Right ventricle myocardium inferior (tissue), 1 donor: ENCODE measurements at regions not wholly inside any gene's neighbourhood (a gene's known extent, or its start where the extent isn't known, plus 50 kb on each side); places are given as distances from the start of the nearest gene placed in this dataset.
"Not testable (repeated sequence)": the region's sequence is repeated elsewhere in the genome, so short reads cannot be mapped to it uniquely, and the experiment has no call there.

Experiments used
- ATAC-seq: fragments of 200-7000 bp; cut with Tn5 transposase; one replicate; pipeline ENCODE4 v1.9.1; 2020; ENCODE audit warnings: mild to moderate bottlenecking, moderate library complexity
- DNase-seq: peaks from one replicate; pipeline ENCODE4 v3.0.0; 2021; ENCODE audit errors: missing footprints
- intact Hi-C: fragments of 100-400 bp; cut with DNase I; formaldehyde crosslinking; loops from one replicate; pipeline ENCODE4 v1.11.0; 2022
- donor health status: DM: no; HTN: yes; CAD: no; lungs with severe emphysema.

GRCh38 chr18:39591649-39592048 is 2026.1 kb upstream of the CELF4 start:
- ATAC-seq (no peak), DNase-seq (no peak)
- intact Hi-C loops, result no loop called here

DNA sequence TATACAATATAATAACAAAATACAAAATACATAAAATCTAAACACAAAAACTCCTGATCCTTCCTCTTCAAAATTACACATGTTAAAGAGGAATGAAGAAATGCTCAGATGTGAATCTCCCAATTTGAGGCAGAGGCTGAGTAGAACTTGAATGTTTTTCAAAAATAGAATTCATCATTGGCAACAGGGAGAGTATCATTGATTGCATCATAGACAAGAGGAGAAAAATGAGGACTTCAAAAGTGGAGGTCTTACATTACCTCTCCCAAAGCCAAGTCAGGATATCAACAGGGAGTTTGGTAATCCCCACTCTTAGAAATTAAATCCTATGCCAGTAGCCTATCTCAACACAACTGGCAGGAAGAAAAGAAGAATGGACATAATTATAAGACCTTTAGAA is 2023.9 kb upstream of the CELF4 start:
- DNase-seq (no peak), ATAC-seq (no peak)
- intact Hi-C loops, result no loop called here

DNA sequence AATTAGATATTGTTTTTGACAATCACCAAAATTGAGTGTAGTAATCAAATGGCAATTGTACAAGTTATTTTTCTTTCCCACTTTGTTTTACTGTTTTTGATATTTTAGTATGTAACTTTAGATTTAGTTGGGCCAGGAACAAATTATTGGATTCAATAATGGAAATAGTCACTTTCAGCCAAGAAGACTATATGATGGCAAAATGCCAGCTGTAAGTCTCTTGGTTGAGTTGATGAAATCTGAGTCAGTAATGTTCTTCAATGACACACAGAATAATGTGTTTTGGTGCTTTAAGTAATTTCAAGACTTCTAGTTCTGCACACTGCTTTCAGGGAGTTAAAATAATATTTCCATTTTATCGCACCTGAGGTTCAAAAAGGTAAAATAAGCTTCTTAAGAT is 2022.0 kb upstream of the CELF4 start:
- intact Hi-C loops, result no loop called here
- ATAC-seq, result no peak
- DNase-seq, result no peak

GRCh38 chr18:39586741-39587140 is 2021.1 kb upstream of the CELF4 start:
- ATAC-seq, result no peak
- DNase-seq, result no peak
- intact Hi-C loops, result no loop called here

DNA sequence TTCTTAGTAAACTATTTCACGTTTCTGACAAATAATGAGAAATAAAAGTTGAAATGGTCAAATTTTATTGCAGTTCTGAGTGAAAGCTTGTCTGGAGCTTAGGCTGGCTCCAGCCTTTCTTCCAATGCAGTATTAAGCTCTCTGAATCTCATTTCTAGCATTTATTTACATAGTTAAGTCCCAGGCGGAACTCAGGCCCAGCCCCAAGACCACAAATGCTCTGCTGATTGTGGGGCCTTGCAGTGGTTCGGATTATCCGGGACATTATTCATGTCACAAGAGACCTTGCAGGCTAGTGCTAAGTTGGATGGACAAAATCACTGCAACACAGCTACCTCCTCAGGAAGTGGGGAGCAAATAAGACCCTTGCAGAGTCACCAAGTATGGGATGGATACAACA is 2009.3 kb upstream of the CELF4 start:
- ATAC-seq, result no peak
- DNase-seq, result no peak
- intact Hi-C loops, result no loop called here

GRCh38 chr18:39571511-39571910 is 2005.9 kb upstream of the CELF4 start:
- no peak for ATAC-seq
- no peak for DNase-seq
- intact Hi-C loops, result no loop called here

- DNase-seq, intact Hi-C loops, ATAC-seq: not testable (repeated sequence)
These were observed 2000.1 kb upstream of the CELF4 start for GRCh38 chr18:39565551-39566230.

DNA sequence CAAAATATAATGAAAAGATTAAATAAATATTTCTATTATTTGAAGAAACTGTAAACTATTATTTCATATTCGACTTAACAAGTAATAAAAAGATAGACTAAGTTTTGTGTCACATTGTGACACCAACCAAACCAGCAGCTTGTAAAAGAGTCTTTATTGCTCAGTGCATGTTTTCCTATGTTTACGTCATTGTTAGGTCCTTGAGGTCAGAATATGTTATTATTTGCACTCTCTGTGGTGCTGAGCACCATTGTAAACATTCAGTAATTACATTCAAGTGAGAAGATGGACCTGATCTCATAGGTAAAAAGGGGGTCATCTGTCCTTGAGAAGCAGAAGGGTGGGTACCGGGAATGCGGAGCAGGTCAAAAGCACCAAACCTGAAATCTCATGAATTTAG is 1999.1 kb upstream of the CELF4 start:
- intact Hi-C loops, result no loop called here
- no peak for DNase-seq
- no peak for ATAC-seq

GRCh38 chr18:39561126-39561525 is 1995.5 kb upstream of the CELF4 start:
- no peak for ATAC-seq
- DNase-seq, result no peak
- intact Hi-C loops, result no loop called here

GRCh38 chr18:39558658-39559057 is 1993.1 kb upstream of the CELF4 start:
- DNase-seq (no peak), ATAC-seq (no peak)
- intact Hi-C loops, result no loop called here

DNA sequence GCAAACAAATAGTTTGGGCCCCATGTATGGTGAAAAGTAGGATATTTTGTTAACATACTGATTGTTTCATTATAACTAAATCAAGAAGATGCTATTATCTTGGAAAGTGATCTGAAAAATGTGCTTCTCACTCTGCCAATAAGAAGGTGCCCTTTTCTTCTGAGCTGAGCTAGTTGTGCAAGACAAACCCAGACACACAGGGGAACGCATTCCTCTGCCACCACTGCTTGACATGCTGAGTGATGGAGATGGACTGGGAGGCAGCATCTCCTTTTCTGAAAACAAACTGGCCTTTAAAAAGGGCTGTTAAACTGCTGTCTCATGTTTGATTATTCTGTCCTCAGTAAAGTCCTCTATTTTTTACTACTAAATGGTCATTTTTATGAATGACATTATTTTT is 1989.9 kb upstream of the CELF4 start:
- intact Hi-C loops, result no loop called here
- ATAC-seq, result no peak
- DNase-seq, result no peak

GRCh38 chr18:39550701-39551100 is 1985.1 kb upstream of the CELF4 start:
- no peak for ATAC-seq
- DNase-seq, result no peak
- intact Hi-C loops, result no loop called here

DNA sequence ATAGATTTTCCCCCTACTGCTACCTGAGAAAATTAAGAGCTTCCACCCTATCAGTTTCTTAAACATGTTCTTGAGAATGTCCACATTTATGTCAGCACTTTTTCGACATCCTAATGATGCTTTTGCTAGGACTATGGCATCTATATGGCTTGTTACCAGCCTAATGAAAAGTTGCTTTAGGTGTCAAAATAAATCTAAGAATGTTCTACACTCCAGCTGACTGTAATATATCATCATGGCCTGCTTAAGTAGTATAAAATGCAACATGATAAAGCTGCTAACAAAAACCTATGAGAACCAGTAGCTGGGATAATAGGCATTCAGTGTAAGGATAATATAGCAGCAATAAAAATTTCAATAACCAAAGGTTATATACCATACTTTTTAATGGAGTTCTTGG is 1983.5 kb upstream of the CELF4 start:
- ATAC-seq (no peak), DNase-seq (no peak)
- intact Hi-C loops, result no loop called here

DNA sequence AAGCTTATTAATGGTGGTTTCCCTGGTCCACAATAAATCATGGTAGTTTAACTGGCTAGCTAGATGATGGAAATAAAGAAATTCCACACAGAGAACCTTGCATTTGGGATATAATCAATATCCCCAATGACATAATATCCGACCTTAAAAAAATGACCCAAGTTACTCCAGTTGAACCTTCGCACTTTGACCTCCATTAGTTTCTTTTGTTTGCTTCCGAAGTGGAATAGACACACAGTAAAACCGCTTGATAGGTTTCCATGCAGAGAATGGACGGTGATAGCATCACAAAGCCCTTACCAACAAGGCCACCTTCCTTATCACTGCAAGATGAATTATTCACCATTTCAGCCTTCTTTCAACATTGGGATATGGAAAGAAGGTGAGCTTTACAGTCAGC is 1966.1 kb upstream of the CELF4 start:
- no peak for ATAC-seq
- DNase-seq, result no peak
- intact Hi-C loops, result no loop called here

DNA sequence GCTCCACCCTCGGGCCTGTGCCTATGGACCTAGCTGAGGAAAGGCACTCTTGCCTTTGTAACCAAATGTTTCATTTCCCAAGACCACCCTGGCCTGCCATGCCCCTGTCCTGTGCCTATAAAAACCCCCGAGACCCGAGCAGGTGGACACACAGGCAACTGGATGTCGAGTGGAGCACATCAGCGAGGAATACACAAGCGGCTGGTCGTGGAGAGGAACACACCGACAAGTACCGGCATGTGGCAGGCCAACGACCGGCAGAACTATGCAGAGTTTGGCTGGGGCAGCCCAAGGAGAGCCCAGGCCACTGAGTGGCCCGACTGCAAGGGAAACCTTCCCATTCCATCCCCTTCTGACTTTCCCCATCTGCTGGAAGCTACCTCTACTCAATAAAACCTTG is 1963.8 kb upstream of the CELF4 start:
- DNase-seq (no peak), ATAC-seq (no peak)
- intact Hi-C loops, result no loop called here

GRCh38 chr18:39527465-39527864 is 1961.9 kb upstream of the CELF4 start:
- ATAC-seq (no peak), DNase-seq (no peak)
- intact Hi-C loops, result no loop called here

DNA sequence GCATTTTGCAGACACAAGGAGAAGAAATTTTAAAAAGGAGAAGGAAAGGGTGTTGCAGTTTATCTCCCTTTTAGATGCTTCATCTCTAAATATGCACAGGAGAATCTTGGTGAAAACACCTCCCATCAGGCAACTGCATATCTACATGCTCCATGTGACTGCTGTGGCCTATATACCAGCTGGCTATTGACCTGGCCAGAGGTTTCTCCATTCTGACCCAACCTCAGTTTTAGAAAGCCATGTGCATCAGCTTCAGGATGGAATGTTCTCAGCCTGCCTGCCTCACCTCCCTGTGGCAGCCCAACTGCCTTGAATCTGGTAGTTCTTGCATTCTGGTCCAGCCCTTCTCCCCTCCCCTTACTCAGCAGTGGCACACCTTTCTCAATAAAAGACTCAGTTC is 1958.8 kb upstream of the CELF4 start:
- ATAC-seq (no peak), DNase-seq (no peak)
- intact Hi-C loops, result no loop called here

- ATAC-seq (no peak), DNase-seq (no peak)
- intact Hi-C loops, result no loop called here
These were observed 1957.7 kb upstream of the CELF4 start for GRCh38 chr18:39523281-39523680.

- intact Hi-C loops, result no loop called here
- DNase-seq (no peak), ATAC-seq (no peak)
These were observed 1955.6 kb upstream of the CELF4 start for GRCh38 chr18:39521164-39521563.

DNA sequence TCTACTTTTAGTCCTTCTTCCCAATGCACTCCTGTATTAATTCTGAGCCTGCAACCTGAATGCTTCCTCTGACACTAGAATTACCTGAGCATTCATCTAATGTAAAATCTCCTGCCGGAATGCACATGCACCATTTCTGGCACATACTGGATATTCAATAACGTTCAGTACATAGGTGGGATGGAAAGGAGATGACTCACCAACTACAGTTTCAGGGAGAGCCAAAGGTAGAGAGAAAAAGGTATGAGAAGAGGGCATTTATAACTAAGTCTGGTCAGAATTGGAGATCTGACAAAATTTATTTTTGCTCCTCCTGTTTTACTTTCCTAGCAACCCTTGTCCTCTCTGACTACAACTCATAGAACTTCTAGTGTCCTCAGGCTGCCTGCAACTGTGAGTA is 1954.1 kb upstream of the CELF4 start:
- DNase-seq, result no peak
- intact Hi-C loops, result no loop called here
- ATAC-seq, result no peak

DNA sequence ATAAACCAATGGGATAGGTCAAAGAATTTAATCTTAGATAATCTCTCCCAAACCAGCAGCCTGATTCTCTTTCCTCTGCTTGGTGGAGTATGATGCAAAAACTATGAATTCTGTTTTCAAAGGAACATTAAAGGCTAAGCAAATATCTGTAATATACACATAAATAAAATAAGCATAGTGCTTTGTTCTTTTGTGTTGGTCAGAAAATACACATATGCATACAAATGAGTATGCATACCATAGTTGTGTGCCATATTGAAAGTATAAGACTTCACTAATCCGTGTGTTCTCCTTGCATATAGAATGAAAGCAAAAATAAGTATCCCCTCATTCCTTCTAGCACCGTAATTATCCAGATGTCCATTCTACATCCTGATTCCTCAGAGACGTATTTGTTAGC is 1949.7 kb upstream of the CELF4 start:
- intact Hi-C loops, result no loop called here
- no peak for DNase-seq
- ATAC-seq, result no peak
